A549 (cell line): ENCODE measurements at regions not wholly inside any gene's neighbourhood (a gene's known extent, or its start where the extent isn't known, plus 50 kb on each side); places are given as distances from the start of the nearest gene placed in this dataset.

ENCODE experiments used
- ATAC-seq, 2 experiments: fragments of 200-7000 bp in 1 of 2; fragments of >200 bp in 1 of 2; cut with Nextera tagmentation in 1 of 2; cut with Tn5 transposase in 1 of 2; 3 replicates each; pipeline versions ENCODE4 v1.8.0 to v1.9.1; 2018 to 2020; ENCODE audit warnings: mild to moderate bottlenecking in 1 of 2, moderate library complexity in 1 of 2
- CTCF ChIA-PET: fragments of 300-600 bp; sonication (Branson Sonifier 250); formaldehyde crosslinking; extraction: SDS; loops from one replicate; lab custom pipeline; 2021; ENCODE audit warnings: antibody characterized with exemption, inconsistent platforms; lab: Yijun Ruan, JAX
- POLR2A ChIA-PET: fragments of 350-600 bp; formaldehyde crosslinking; extraction: SDS; loops from one replicate; lab custom pipeline; 2021; ENCODE audit warnings: antibody characterized with exemption, inconsistent platforms; lab: Yijun Ruan, JAX
- DNase-seq, 2 experiments: peaks; one replicate each; pipeline versions ENCODE4 v3.0.0 to v3.0.0-alpha.2; 2011 to 2016; ENCODE audit warnings: low read depth in 1 of 2, low spot score in 1 of 2
- FAIRE-seq: peaks from 2 replicates; lab custom pipeline; 2011; peaks lifted over from hg19 to GRCh38; lab: Jason Lieb, UNC
- H3K27ac ChIP-seq, 2 experiments: fragments of >200 bp; sonication (Bioruptor Twin); formaldehyde crosslinking; 3 replicates each; pipeline ENCODE4 v1.5.1; 2016 to 2017
- H3K4me1 ChIP-seq: fragments of >200 bp; sonication (Bioruptor Twin); formaldehyde crosslinking; 3 replicates; pipeline ENCODE4 v1.6.1; 2016
- H3K4me2 ChIP-seq: fragments of >200 bp; sonication (Bioruptor Twin); formaldehyde crosslinking; 3 replicates; pipeline ENCODE4 v1.6.1; 2016
- H3K4me3 ChIP-seq: fragments of >200 bp; sonication (Bioruptor Twin); formaldehyde crosslinking; 3 replicates; pipeline ENCODE4 v1.5.1; 2016
- H3K9me3 ChIP-seq: fragments of >200 bp; sonication (Bioruptor Twin); formaldehyde crosslinking; 3 replicates; pipeline ENCODE4 v1.6.1; 2016
- ATOH8 ChIP-seq: fragments of 250-450 bp; sonication (Bioruptor Pico); IDR thresholded peaks from 2 replicates; pipeline ENCODE4 v1.5.0; 2020; ENCODE audit warnings: low read depth, mild to moderate bottlenecking, moderate library complexity
- BHLHE40 ChIP-seq: IDR thresholded peaks from 2 replicates; pipeline ENCODE4 v1.6.1; 2012; ENCODE audit warnings: low read depth, low read length, inconsistent platforms
- CBX2 ChIP-seq: fragments of 200-600 bp; sonication (generic); IDR thresholded peaks from 2 replicates; pipeline ENCODE4 v1.6.1; 2016; ENCODE audit warnings: low read depth, mild to moderate bottlenecking, borderline replicate concordance
- CEBPB ChIP-seq, 2 experiments: fragments of >200 bp in 1 of 2; sonication (Bioruptor Twin) in 1 of 2; formaldehyde crosslinking in 1 of 2; IDR thresholded peaks; 2 replicates each; pipeline ENCODE4 v1.6.1; 2012 to 2016
- EHMT2 ChIP-seq: fragments of 200-600 bp; sonication (generic); IDR thresholded peaks from 2 replicates; pipeline ENCODE4 v1.6.1; 2016; ENCODE audit warnings: antibody characterized with exemption, low read depth, mild to moderate bottlenecking, moderate library complexity
- ESRRA ChIP-seq: fragments of 150-350 bp; IDR thresholded peaks from 2 replicates; pipeline ENCODE4 v1.6.1; 2014; ENCODE audit warnings: mild to moderate bottlenecking, low read length, borderline replicate concordance
- FOSB ChIP-seq: fragments of 250-450 bp; sonication (Bioruptor Pico); IDR thresholded peaks from 2 replicates; pipeline ENCODE4 v1.5.0; 2020; ENCODE audit warnings: mild to moderate bottlenecking, moderate library complexity
- FOSL2 ChIP-seq, 2 experiments: fragments of 450-650 bp in 1 of 2; fragments of >200 bp in 1 of 2; sonication (Bioruptor Twin) in 1 of 2; formaldehyde crosslinking; IDR thresholded peaks; 2 replicates each; pipeline versions ENCODE4 v1.5.0 to v1.6.1; 2016 to 2020; ENCODE audit warnings: mild to moderate bottlenecking in 1 of 2, moderate library complexity in 1 of 2
- GATA3 ChIP-seq: IDR thresholded peaks from 2 replicates; pipeline ENCODE4 v1.6.1; 2012; ENCODE audit warnings: borderline replicate concordance
- HOXB13 ChIP-seq: fragments of 250-450 bp; sonication (Bioruptor Pico); IDR thresholded peaks from 2 replicates; pipeline ENCODE4 v1.5.0; 2020; ENCODE audit warnings: low read depth, mild to moderate bottlenecking, moderate library complexity
- MAZ ChIP-seq: fragments of 150-350 bp; IDR thresholded peaks from 2 replicates; pipeline ENCODE4 v1.6.1; 2014; ENCODE audit warnings: antibody characterized with exemption, low read depth, low read length, borderline replicate concordance
- PHF8 ChIP-seq: fragments of 200-600 bp; sonication (generic); IDR thresholded peaks from 2 replicates; pipeline ENCODE4 v1.6.1; 2016; ENCODE audit warnings: low read depth, mild to moderate bottlenecking, antibody characterized with exemption, moderate library complexity, borderline replicate concordance
- RNF2 ChIP-seq: fragments of 200-600 bp; sonication (generic); IDR thresholded peaks from 2 replicates; pipeline ENCODE4 v1.6.1; 2016; ENCODE audit warnings: low read depth, mild to moderate bottlenecking, antibody characterized with exemption, moderate library complexity, borderline replicate concordance
- SMC3 ChIP-seq: fragments of >200 bp; sonication (Bioruptor Twin); formaldehyde crosslinking; IDR thresholded peaks from 3 replicates; pipeline ENCODE4 v1.6.1; 2018; ENCODE audit warnings: inconsistent platforms
- TP53 ChIP-seq: fragments of 250-450 bp; sonication (Bioruptor Pico); IDR thresholded peaks from 2 replicates; pipeline ENCODE4 v1.5.0; 2021; ENCODE audit warnings: mild to moderate bottlenecking, moderate library complexity
- USF2 ChIP-seq: fragments of 450-650 bp; IDR thresholded peaks from 2 replicates; pipeline ENCODE4 v1.6.1; 2014; ENCODE audit warnings: antibody characterized with exemption
- ZC3H11A ChIP-seq: fragments of 450-650 bp; IDR thresholded peaks from 2 replicates; pipeline ENCODE4 v1.6.1; 2014; ENCODE audit warnings: antibody characterized with exemption, mild to moderate bottlenecking
- ZFP36 ChIP-seq: fragments of 450-650 bp; IDR thresholded peaks from 2 replicates; pipeline ENCODE4 v1.6.1; 2014; ENCODE audit warnings: borderline replicate concordance; ENCODE audit not compliant: partially characterized antibody
- WGBS: methylation state at CpG from one replicate; pipeline ENCODE4 v1.1.6; 2017; ENCODE audit errors: missing lambda C conversion rate; 5-methylcytosine and 5-hydroxymethylcytosine counted together
- TF ChIP-seq, protein P1 (sequence below): fragments of >200 bp; sonication (Bioruptor Twin); formaldehyde crosslinking; IDR thresholded peaks from 3 replicates; pipeline ENCODE4 v1.6.1; 2016
- TF ChIP-seq, protein P2 (sequence below): IDR thresholded peaks from 2 replicates; pipeline ENCODE4 v1.6.1; 2012
- TF ChIP-seq, protein P3 (sequence below): fragments of >200 bp; sonication (Bioruptor Twin); formaldehyde crosslinking; IDR thresholded peaks from 3 replicates; pipeline ENCODE4 v1.5.1; 2016
- TF ChIP-seq, protein P4 (sequence below): fragments of >200 bp; sonication (Bioruptor Twin); formaldehyde crosslinking; IDR thresholded peaks from 2 replicates; pipeline ENCODE4 v1.6.1; 2016

GRCh38 chr9:89746385-89747116 lies 141.7 kb downstream of the GADD45G start:
- ChIA-PET POLR2A (no interaction called here), CTCF (interaction anchor here (0.6 kb wide), 1 partner anchor 203 kb away, joined by 3 read pairs; no protein-coding TSS in a partner anchor)
- Histone ChIP-seq H3K4me2 (no peak overlapping the region), H3K27ac (no peak overlapping the region), H3K9me3 (no peaks in the 10 kb centered on the region; the same call in 2 of the 3 replicates), H3K4me1 (no peaks in the 10 kb centered on the region), H3K4me3 (no peak overlapping the region)
- no peak for TF ChIP-seq FOSL2 (IDR thresholded peaks at IDR 0.05)
- no peak for TF ChIP-seq FOSL2 (CRISPR knock-in tag; IDR thresholded peaks at IDR 0.05)
- no peak for TF ChIP-seq ZFP36
- no peak for TF ChIP-seq GATA3
- no peak for TF ChIP-seq MAZ
- TF ChIP-seq, protein P1, sequence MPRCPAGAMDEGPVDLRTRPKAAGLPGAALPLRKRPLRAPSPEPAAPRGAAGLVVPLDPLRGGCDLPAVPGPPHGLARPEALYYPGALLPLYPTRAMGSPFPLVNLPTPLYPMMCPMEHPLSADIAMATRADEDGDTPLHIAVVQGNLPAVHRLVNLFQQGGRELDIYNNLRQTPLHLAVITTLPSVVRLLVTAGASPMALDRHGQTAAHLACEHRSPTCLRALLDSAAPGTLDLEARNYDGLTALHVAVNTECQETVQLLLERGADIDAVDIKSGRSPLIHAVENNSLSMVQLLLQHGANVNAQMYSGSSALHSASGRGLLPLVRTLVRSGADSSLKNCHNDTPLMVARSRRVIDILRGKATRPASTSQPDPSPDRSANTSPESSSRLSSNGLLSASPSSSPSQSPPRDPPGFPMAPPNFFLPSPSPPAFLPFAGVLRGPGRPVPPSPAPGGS: no peak
- TF ChIP-seq ZC3H11A: no peak
- no peak for TF ChIP-seq SMC3
- ATAC-seq (no peak), DNase-seq (no peak), FAIRE-seq (no peak)
- 56% methylated on average over 12 of the region's 15 CpGs for WGBS

GRCh38 chr9:89747596-89747995 lies 142.8 kb downstream of the GADD45G start:
- DNase-seq: no peak
- H3K4me3 ChIP-seq: no peak overlapping the region
- ATAC-seq: no peak
- ChIA-PET CTCF (no interaction called here), POLR2A (no interaction called here)
- WGBS: 61% methylated on average over 8 of the region's 13 CpGs
- no peaks in the 10 kb centered on the region; the same call in 2 of the 3 replicates for H3K9me3 ChIP-seq
- no peak for FAIRE-seq
- H3K4me2 ChIP-seq: no peak overlapping the region
- H3K27ac ChIP-seq: no peak overlapping the region
- TF ChIP-seq EHMT2: no peak
- TF ChIP-seq PHF8: no peak
- no peaks in the 10 kb centered on the region for H3K4me1 ChIP-seq

DNA sequence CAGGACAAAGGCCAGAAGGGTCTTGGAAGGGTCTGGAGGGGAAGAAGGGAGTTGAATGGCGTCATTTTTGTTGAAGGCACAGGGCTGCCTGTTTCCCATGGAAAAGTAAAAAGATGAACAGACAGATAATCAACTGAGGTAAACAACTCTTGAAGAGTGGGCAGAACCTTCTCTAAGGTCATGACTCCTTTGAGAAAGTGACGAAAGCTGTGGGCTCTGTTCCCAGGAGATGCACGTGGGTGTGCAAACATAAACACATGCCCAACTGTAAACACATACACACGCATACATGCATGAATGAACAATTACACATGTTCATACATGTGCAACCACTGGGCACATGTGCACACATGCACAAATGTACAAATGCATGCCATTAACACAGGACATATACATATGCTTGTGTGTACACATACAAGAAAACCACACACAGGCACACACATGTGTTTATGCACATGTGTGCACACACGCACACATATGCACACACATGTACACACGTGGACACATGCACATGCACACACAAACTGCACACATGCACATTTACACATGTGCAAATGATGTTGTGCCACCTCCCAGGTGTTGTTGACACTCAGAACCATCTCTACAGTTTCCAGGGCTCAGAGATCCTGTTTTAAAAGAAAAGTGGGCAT lies 143.3 kb downstream of the GADD45G start:
- Histone ChIP-seq H3K9me3 (no peaks in the 10 kb centered on the region; the same call in 2 of the 3 replicates), H3K27ac (no peak overlapping the region)
- FAIRE-seq: no peak
- WGBS: 19% methylated on average over 6 of the region's 6 CpGs
- TF ChIP-seq BHLHE40 (no peak), ESRRA (no peak), MAZ (no peak), SMC3 (no peak), RNF2 (no peak), TP53 (CRISPR knock-in tag) (no peak), PHF8 (no peak), EHMT2 (no peak), HOXB13 (CRISPR knock-in tag) (no peak), ATOH8 (CRISPR knock-in tag) (no peak), USF2 (no peak), CBX2 (no peak), FOSB (CRISPR knock-in tag) (no peak), CEBPB (IDR thresholded peaks at IDR 0.05) (no peak)
- TF ChIP-seq, protein P2, sequence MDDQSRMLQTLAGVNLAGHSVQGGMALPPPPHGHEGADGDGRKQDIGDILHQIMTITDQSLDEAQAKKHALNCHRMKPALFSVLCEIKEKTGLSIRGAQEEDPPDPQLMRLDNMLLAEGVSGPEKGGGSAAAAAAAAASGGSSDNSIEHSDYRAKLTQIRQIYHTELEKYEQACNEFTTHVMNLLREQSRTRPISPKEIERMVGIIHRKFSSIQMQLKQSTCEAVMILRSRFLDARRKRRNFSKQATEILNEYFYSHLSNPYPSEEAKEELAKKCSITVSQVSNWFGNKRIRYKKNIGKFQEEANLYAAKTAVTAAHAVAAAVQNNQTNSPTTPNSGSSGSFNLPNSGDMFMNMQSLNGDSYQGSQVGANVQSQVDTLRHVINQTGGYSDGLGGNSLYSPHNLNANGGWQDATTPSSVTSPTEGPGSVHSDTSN: no peak
- TF ChIP-seq, protein P3, sequence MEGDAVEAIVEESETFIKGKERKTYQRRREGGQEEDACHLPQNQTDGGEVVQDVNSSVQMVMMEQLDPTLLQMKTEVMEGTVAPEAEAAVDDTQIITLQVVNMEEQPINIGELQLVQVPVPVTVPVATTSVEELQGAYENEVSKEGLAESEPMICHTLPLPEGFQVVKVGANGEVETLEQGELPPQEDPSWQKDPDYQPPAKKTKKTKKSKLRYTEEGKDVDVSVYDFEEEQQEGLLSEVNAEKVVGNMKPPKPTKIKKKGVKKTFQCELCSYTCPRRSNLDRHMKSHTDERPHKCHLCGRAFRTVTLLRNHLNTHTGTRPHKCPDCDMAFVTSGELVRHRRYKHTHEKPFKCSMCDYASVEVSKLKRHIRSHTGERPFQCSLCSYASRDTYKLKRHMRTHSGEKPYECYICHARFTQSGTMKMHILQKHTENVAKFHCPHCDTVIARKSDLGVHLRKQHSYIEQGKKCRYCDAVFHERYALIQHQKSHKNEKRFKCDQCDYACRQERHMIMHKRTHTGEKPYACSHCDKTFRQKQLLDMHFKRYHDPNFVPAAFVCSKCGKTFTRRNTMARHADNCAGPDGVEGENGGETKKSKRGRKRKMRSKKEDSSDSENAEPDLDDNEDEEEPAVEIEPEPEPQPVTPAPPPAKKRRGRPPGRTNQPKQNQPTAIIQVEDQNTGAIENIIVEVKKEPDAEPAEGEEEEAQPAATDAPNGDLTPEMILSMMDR: no peak
- TF ChIP-seq, protein P4, sequence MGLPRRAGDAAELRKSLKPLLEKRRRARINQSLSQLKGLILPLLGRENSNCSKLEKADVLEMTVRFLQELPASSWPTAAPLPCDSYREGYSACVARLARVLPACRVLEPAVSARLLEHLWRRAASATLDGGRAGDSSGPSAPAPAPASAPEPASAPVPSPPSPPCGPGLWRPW: no peak
- TF ChIP-seq, all 56 proteins: peak for 0
- DNase-seq: no peak
- no peak overlapping the region for H3K4me3 ChIP-seq
- no peaks in the 10 kb centered on the region for H3K4me1 ChIP-seq
- POLR2A ChIA-PET: no interaction called here
- no peak overlapping the region for H3K4me2 ChIP-seq
- ATAC-seq: no peak
- CTCF ChIA-PET: no interaction called here
